ENCODE measurements at regions not wholly inside any gene's neighbourhood (a gene's known extent, or its start where the extent isn't known, plus 50 kb on each side); places are given as distances from the start of the nearest gene placed in this dataset.

DNA sequence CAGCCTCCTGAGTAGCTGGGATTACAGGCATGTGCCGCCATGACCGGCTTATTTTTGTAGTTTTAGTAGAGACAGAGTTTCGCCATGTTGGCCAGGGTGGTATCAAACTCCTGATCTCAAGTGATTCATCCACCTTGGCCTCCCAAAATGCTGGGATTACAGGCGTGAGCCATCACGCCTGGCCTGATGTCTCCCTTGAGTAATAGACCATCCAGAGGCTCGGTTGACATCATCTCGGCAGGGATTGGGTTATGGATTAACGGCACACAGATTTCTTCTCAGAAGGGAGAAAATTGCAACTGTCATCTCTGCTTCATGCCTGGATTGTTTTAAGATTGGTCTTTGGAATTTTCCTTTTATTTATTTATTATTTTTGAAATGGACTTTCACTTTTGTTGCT is 239.2 kb upstream of the LARGE1 start:
- no peak for DNase-seq (ENCODE audit: low spot score)

DNA sequence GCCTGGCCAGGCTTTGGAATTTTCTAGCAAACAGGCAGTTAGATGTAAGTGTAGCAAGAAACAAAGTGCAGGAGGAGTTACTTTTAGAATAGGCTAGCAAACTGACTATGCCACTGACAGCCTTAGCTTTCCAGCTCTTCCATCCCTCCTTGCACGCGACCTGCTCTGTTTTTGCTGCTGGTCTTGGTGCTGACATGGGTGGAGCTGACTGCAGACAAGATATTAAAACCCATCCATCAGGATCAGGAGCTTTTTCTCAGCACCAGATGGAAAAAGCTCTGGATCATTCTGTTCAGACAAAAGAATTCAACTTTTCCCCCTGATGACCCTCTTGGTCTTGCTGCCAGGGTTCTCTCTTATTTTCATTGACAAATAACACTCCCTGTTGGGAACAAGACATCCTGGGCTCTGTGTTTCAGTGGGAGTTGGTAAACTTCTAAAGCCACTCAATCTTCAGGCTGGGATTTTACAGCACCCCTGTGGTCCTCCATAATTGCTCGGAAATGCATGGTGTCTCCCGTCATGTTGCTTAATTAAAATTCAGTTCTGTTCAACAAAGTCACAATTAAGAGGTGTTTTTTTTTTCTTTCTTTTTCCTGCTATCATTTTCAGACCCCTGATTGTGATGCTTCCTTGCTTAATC is 240.0 kb upstream of the LARGE1 start:
- no peak for DNase-seq (ENCODE audit: low spot score)

- DNase-seq (ENCODE audit: low spot score) = no peak
Measured at GRCh38 chr22:34161431-34162123, 241.3 kb upstream of the LARGE1 start.

- no peak for DNase-seq (ENCODE audit: low spot score)
Measured at GRCh38 chr22:34198976-34199375, 278.7 kb upstream of the LARGE1 start.

DNA sequence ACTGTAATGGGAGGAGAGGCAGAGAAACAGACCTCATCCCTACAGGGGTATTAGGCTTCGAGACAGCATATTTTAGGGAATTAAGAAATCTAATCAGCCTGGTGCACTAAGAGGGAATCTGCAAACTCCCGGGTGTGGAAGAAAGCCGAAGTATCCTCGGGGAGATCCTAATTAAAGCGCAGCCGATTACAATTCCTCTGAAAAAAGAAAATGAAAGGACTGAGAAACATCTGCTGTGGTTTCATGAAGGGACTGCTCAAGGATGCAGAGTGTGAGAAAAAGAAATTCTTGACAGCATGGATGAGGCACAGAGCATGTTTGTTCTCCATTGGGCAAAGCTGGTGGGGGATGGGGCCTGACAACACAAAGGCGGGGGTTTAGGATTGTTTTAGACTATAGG is 290.0 kb upstream of the LARGE1 start:
- no peak for DNase-seq (ENCODE audit: low spot score)

DNA sequence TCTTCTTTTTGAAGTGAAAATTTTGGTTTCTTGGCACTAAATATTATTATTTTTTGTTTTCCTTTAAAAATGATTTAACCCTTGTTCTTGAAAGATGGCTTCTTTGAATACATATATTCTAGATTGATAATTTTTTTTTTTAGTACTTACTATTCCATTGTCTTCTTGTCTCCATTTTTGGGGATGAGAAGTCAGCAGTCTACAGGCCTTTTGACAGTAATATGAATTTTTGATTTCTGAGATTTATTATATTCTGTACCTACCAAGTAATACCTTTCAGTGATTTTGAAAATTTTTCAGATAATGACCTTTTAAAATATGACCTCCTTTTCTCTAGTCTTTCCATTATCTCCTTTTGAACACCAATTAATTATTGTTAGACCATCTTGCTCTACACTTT is 294.1 kb upstream of the LARGE1 start:
- no peak for DNase-seq (ENCODE audit: low spot score)

DNA sequence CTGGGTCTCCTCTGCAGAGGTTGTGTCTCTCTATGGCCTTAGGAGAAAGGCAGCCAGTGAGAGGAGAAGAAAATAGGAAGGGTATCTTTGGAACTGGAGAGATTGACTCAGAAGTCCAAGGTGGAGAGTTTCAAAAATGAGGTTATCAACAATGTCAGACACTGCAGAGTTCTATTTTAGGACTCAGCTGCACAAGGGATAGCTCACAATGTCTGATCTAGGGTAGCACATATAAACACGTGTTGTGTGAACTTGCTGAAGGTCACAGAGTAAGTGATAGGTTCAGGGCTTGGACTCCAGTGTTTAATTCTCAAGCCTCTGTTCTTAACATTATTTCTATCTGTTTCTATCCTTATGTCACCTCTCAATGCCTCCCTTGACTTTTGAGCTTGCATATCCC is 305.0 kb upstream of the LARGE1 start:
- DNase-seq (ENCODE audit: low spot score) = no peak

- no peak for DNase-seq (ENCODE audit: low spot score)
Measured at GRCh38 chr22:34236527-34236926, 316.3 kb upstream of the LARGE1 start.

- DNase-seq (ENCODE audit: low spot score) = no peak
Measured at GRCh38 chr22:34239421-34239820, 319.1 kb upstream of the LARGE1 start.

GRCh38 chr22:34243023-34243422 is 322.7 kb upstream of the LARGE1 start:
- DNase-seq (ENCODE audit: low spot score) = no peak

- no peak for DNase-seq (ENCODE audit: low spot score)
Measured at GRCh38 chr22:34255042-34255441, 334.8 kb upstream of the LARGE1 start.

- no peak for DNase-seq (ENCODE audit: low spot score)
Measured at GRCh38 chr22:34278121-34278520, 357.8 kb upstream of the LARGE1 start.

- DNase-seq (ENCODE audit: low spot score) = no peak
Measured at GRCh38 chr22:34281738-34282137, 361.5 kb upstream of the LARGE1 start.

- no peak for DNase-seq (ENCODE audit: low spot score)
Measured at GRCh38 chr22:34283844-34284243, 363.6 kb upstream of the LARGE1 start.

DNA sequence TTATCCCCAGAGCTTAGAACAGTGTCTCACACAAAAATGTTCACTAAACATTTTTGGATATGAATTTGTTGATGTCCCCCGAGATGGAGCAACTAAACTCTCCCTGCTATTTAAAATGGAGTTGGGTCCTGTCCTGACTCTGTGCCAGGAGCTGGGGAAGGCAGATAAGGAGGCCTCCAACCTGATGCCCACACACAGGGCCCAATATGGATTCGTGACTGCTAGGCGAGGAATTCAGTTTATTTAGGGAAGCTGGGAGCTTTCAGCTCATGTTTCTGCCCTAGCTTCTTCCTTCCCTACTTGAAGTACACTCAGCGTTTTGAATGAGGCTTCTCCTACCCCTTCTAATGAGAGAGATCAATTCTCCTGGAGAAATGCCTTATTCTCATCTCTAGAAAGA is 373.0 kb upstream of the LARGE1 start:
- DNase-seq (ENCODE audit: low spot score) = no peak

DNA sequence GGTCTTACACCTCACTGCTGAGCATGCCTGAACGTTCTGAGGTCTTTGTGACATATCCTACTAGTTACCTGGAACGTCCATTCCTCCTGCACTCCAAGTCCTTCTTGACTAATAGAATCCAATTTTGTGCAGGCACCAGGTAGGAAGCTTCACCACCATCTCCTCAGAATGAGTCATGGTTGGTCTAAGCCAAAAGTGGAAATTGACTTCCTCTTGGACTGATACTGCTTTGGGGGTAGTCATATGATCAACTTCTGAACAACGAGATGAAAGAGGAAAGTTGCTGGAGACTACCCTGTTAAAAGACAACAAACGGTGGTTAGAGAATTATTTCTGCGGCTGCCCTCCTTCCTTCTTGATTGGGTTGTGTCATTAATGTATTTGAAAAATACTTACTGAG is 374.2 kb upstream of the LARGE1 start:
- no peak for DNase-seq (ENCODE audit: low spot score)

DNA sequence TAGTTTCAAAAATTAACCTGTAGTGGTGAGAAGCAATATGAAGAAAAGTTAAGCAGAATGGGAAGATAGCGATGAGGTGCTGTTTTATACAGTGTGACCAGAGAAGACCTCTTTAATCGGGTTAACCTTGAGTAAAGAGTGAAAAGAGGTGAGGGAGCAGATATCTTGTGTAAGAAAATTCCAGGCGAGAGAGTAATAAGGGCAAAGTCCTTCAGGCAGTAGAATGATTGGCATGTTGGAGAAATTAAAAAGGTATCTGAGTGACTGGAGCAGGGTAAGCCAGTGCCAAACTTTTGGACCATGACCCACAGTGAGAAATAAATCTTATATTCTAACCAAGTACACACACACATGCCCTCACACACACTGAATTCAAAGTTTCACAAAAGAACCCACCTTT is 374.7 kb upstream of the LARGE1 start:
- DNase-seq (ENCODE audit: low spot score) = no peak

DNA sequence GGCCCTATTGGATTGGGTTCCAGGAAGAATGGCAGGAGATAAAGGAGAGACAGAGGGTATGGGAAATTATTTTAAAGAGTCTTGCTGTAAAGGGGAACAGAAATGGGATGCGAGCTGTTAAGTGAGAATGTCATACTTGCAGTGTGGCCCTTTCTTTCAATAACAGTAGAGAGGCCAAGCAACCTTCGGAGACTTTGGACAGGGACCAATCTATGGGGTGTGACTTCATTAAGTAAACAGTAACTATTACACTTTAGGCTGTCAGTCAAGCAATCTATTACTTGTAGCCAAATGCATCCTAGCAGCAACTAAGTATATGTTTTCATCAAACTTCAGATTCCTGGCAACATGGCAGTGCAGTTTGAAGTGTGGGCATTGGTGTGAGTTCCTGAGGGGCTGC is 376.2 kb upstream of the LARGE1 start:
- no peak for DNase-seq (ENCODE audit: low spot score)

GRCh38 chr22:34297536-34298120 is 377.4 kb upstream of the LARGE1 start:
- no peak for DNase-seq (ENCODE audit: low spot score)

DNA sequence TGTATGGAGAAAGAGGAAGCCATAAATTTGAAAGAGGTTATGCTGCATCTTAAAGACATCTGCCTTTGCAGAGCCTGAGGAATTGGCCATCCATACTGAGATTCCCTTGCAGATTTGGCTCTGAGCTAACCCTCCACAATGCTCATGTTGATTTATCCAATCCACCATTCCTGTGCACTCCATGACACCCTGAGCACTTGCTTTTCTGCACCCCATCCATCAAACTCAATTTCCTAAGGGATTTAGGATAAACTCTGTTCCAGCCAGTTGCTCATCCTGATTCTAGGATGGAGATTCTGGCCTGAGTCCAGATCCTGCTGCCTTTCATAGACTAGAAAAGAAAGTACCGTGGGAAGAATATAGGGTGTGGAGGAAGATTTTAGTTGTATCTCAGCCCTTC is 379.2 kb upstream of the LARGE1 start:
- DNase-seq (ENCODE audit: low spot score) = no peak

DNA sequence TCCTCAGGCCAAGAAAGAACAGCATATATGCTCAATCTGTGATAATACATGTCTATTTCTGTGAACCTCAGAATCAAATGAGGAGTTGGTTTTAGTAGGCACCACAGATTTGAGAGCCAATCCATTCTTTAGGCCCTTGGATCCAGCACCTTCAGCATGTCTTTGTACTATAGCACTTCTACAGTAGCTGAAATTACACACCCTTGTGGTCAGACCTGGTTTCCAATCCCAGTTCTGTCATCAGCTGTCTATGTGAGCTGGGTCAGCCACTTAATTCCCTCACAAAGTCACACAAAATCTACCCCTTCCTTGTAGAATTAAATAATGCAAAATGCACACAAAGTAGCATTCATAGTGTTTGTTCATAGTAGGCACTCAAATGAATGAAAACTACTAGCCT is 381.3 kb upstream of the LARGE1 start:
- no peak for DNase-seq (ENCODE audit: low spot score)

DNA sequence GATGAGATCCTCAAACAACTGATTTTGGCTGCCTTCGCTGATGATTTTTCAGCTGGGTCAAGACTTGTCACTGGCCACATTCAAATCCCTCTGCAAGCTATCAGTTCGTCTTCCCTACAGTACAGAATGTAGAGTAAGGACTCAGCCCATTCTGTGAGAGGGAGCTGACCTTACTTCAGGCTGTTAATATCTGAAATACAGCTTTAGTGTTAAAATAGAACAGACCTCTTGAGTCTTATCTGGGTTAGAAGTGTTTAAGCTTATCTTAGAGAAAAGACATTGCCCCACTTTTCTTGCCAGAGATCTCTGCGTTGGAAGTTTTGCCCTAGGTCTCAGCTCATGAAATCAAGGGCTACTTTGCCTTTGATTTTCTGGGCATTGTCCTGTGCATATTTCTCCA is 383.4 kb upstream of the LARGE1 start:
- no peak for DNase-seq (ENCODE audit: low spot score)

DNA sequence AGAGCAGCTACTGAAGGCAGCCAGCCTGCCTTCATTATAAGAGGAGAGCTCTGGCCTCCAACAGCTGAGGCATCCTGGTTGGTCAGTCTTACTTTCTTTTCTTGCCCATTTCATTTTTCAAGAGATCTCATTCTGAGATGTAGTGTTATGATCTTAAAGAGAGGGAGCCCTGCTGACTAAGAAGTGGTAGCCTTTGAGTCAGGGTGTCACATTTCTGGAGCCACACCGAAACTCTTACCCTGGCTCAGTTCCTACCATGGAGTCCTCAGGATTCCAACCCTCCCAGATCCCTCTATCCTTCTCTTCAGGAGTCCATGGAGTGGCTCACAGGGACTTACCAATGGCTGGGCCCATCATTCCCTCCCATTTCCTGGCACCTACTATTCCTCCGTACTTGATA is 386.1 kb upstream of the LARGE1 start:
- DNase-seq (ENCODE audit: low spot score) = no peak

GRCh38 chr22:34308101-34308500 is 387.8 kb upstream of the LARGE1 start:
- no peak for DNase-seq (ENCODE audit: low spot score)

Measured in HuH-7 (cell line).